ENCODE measurements at regions not wholly inside any gene's neighbourhood (a gene's known extent, or its start where the extent isn't known, plus 50 kb on each side); places are given as distances from the start of the nearest gene placed in this dataset.

DNA sequence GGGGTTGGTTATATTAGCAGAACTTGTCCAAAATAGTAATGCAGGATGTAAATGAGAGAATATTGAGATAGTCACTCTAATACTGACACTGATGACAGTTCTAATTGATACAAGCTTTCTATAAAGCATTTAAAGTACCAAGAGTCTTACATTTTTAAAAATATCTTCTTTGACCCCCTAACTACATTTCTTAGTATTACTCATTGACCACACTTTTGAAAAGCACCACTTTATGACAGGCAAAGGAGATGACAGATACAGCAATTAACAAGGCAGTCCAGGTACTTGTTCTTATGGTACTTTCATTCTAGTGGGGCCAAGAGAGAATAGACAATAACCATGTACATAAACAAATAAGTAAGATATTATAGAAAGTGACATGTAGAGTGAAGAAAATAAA lies 139.4 kb upstream of the EYA4 start:
- Histone ChIP-seq H3K4ac (replicated peaks; ENCODE audit: insufficient read length, low read depth, low read length) (no peak overlapping the region), H2BK15ac (ENCODE audit: low read length) (no peak overlapping the region), H2AK5ac (ENCODE audit: low read depth, low read length) (no peak overlapping the region), H2BK5ac (ENCODE audit: low read depth, low read length) (no peak overlapping the region), H3K4me1 (replicated peaks in 1 of 4; ENCODE audit: control insufficient read depth in 3 of 4, insufficient read depth in 4 of 4, low read length in 3 of 4) (0 out of 7 replicates have a peak, but pooled peaks cover 0 to 2% (median 0%) of the 10 kb centered on the region in 4 experiments), H3K9ac (replicated peaks in 1 of 4; ENCODE audit: extremely low read depth in 1 of 4, low read depth in 3 of 4, low read length in 3 of 4) (no peak overlapping the region), H3K36me3 (ENCODE audit: control insufficient read depth in 2 of 4, insufficient read depth in 4 of 4, low read length in 3 of 4) (no peaks in the 10 kb centered on the region), H3K23ac (ENCODE audit: insufficient read length) (no peak overlapping the region), H3K79me2 (ENCODE audit: control insufficient read depth in 1 of 2, insufficient read depth in 2 of 2, low read length in 2 of 2) (no peaks in the 10 kb centered on the region), H3K4me2 (ENCODE audit: insufficient read depth in 1 of 2, low read depth in 2 of 2, low read length in 2 of 2) (no peak overlapping the region), H2AFZ (ENCODE audit: low read length) (no peak overlapping the region), H3K56ac (replicated peaks; ENCODE audit: insufficient read length, low read depth, low read length) (no peak overlapping the region), H3K14ac (ENCODE audit: insufficient read length) (no peak overlapping the region), H4K91ac (replicated peaks; ENCODE audit: insufficient read length, low read length) (no peak overlapping the region), H3K23me2 (ENCODE audit: low read depth, low read length) (no peaks in the 10 kb centered on the region), H3K18ac (ENCODE audit: extremely low read depth, low read length) (no peak overlapping the region), H4K5ac (ENCODE audit: insufficient read length, low read depth, low read length) (no peak overlapping the region), H3K27me3 (replicated peaks in 1 of 4; ENCODE audit: control insufficient read depth in 3 of 4, extremely low read depth in 1 of 4, insufficient read depth in 3 of 4, low read length in 3 of 4) (no peaks in the 10 kb centered on the region), H3K27ac (ENCODE audit: low read depth, low read length) (no peak overlapping the region), H3K9me3 (ENCODE audit: insufficient read depth in 2 of 2, low read depth in 1 of 2, low read length in 1 of 2) (no peaks in the 10 kb centered on the region), H2BK12ac (ENCODE audit: low read depth, low read length) (no peak overlapping the region), H2BK120ac (replicated peaks; ENCODE audit: low read depth, low read length) (no peak overlapping the region), H3K79me1 (ENCODE audit: low read depth, low read length) (no peaks in the 10 kb centered on the region), H2BK20ac (ENCODE audit: low read length) (no peak overlapping the region), H4K20me1 (replicated peaks in 1 of 2; ENCODE audit: control insufficient read depth in 1 of 2, insufficient read depth in 2 of 2, low read length in 2 of 2) (no peaks in the 10 kb centered on the region), H3K4me3 (ENCODE audit: extremely low read depth in 1 of 4, insufficient read depth in 2 of 4, low read depth in 3 of 4, low read length in 4 of 4) (no peak overlapping the region), H4K8ac (ENCODE audit: extremely low read depth, insufficient read depth, low read length) (no peak overlapping the region)
- TF ChIP-seq, protein P1, sequence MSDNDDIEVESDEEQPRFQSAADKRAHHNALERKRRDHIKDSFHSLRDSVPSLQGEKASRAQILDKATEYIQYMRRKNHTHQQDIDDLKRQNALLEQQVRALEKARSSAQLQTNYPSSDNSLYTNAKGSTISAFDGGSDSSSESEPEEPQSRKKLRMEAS (IDR thresholded peaks at IDR 0.05), result no peak
- TF ChIP-seq SUZ12 (IDR thresholded peaks at IDR 0.05; ENCODE audit: low read length), result no peak
- TF ChIP-seq CBX8 (IDR thresholded peaks at IDR 0.05; ENCODE audit: borderline replicate concordance, low read depth, low read length), result no peak
- TF ChIP-seq CHD2 (IDR thresholded peaks at IDR 0.05; ENCODE audit: low read length), result no peak
- no peak for TF ChIP-seq POLR2A (IDR thresholded peaks at IDR 0.05; ENCODE audit: control extremely low read depth in 1 of 2, low read depth in 2 of 2, low read length in 2 of 2)
- no peak for TF ChIP-seq SIRT6 (IDR thresholded peaks at IDR 0.05; ENCODE audit: low read length)
- no peak for TF ChIP-seq SAP30 (IDR thresholded peaks at IDR 0.05; ENCODE audit: insufficient read depth, insufficient replicate concordance, low read length)
- FAIRE-seq (no peak), DNase-seq (ENCODE audit: low read depth in 1 of 2, low spot score in 2 of 2) (no peak)
- POLR2A ChIA-PET (ENCODE audit: partially characterized antibody), result no interaction called here
- CTCF ChIA-PET (ENCODE audit: partially characterized antibody), result no interaction called here

All from H1 (cell line).